Stimulated activated naive CD8-positive, alpha-beta T cell treated with anti-CD3 and anti-CD28 coated beads, Interleukin-15, amount 100 ng/mL, for 72 hours (primary cell): ENCODE measurements at regions not wholly inside any gene's neighbourhood (a gene's known extent, or its start where the extent isn't known, plus 50 kb on each side); places are given as distances from the start of the nearest gene placed in this dataset.
"Not testable (repeated sequence)": the region's sequence is repeated elsewhere in the genome, so short reads cannot be mapped to it uniquely, and the experiment has no call there.

Experiments used
- ATAC-seq: fragments of 150-1000 bp; cut with Tn5 transposase; 2 replicates; pipeline ENCODE4 v1.10.0; 2021; ENCODE audit warnings: mild to moderate bottlenecking, moderate library complexity
- DNase-seq, 2 donors: peaks; one replicate each; pipeline ENCODE4 v3.0.0; 2021 to 2022
- H3K27ac Mint-ChIP-seq, 2 donors: one replicate each; pipeline ENCODE4 v1.8.0; 2022; ENCODE audit warnings: mild to moderate bottlenecking in 2 of 2, mixed read lengths in 2 of 2, moderate library complexity in 2 of 2
- H3K27me3 Mint-ChIP-seq: one replicate; pipeline ENCODE4 v1.8.0; 2022; ENCODE audit warnings: mixed read lengths
- H3K4me1 Mint-ChIP-seq: one replicate; pipeline ENCODE4 v1.8.0; 2022; ENCODE audit warnings: mild to moderate bottlenecking, mixed read lengths
- H3K4me3 Mint-ChIP-seq, 2 donors: one replicate each; pipeline ENCODE4 v1.8.0; 2022; ENCODE audit warnings: mild to moderate bottlenecking in 2 of 2, mixed read lengths in 2 of 2, moderate library complexity in 1 of 2
- H3K9me3 Mint-ChIP-seq, 2 donors: one replicate each; pipeline ENCODE4 v1.8.0; 2022; ENCODE audit warnings: mixed read lengths in 2 of 2

GRCh38 chr19:14294974-14295373 lies 86.3 kb upstream of the ADGRE5 start:
- Mint-ChIP-seq H3K27me3 (peaks cover 12% of the 10 kb centered on the region), H3K4me1 (peaks cover 26% of the 10 kb centered on the region)
- DNase-seq, result peak; percentile 20 to 27

GRCh38 chr19:14293816-14294170 lies 87.5 kb upstream of the ADGRE5 start:
- peaks cover 12% of the 10 kb centered on the region for H3K27me3 Mint-ChIP-seq
- H3K9me3 Mint-ChIP-seq, ATAC-seq, DNase-seq: not testable (repeated sequence)
- H3K27ac Mint-ChIP-seq, result peak overlapping the region in 1 of 2 donors; percentile 65
- H3K4me3 Mint-ChIP-seq, result peak overlapping the region; percentile 49 to 73
- peaks cover 28% of the 10 kb centered on the region for H3K4me1 Mint-ChIP-seq

More at GRCh38 chr19:14294974-14295373, 86.3 kb upstream of the ADGRE5 start:
- H3K9me3 Mint-ChIP-seq, H3K4me3 Mint-ChIP-seq: not testable (repeated sequence)
- ATAC-seq, result peak; percentile 76
- peak overlapping the region in 1 of 2 donors; percentile 65 for H3K27ac Mint-ChIP-seq

- Mint-ChIP-seq H3K27me3 (peaks cover 12% of the 10 kb centered on the region), H3K4me1 (peaks cover 33% of the 10 kb centered on the region), H3K27ac (peak overlapping the region in 1 of 2 donors; percentile 65), H3K4me3 (peak overlapping the region; percentile 49 to 73)
- not testable (repeated sequence) for ATAC-seq, DNase-seq, H3K9me3 Mint-ChIP-seq
Measured at GRCh38 chr19:14293101-14293815, 87.3 kb upstream of the ADGRL1 start.

- not testable (repeated sequence) for H3K27ac Mint-ChIP-seq, DNase-seq, ATAC-seq, H3K9me3 Mint-ChIP-seq, H3K4me3 Mint-ChIP-seq
- H3K27me3 Mint-ChIP-seq, result peaks cover 12% of the 10 kb centered on the region
- H3K4me1 Mint-ChIP-seq, result peaks cover 31% of the 10 kb centered on the region
Measured at GRCh38 chr19:14289810-14290209, 83.8 kb upstream of the ADGRL1 start.

- H3K27ac Mint-ChIP-seq, H3K9me3 Mint-ChIP-seq, ATAC-seq, H3K27me3 Mint-ChIP-seq, DNase-seq, H3K4me3 Mint-ChIP-seq: not testable (repeated sequence)
- peaks cover 21% of the 10 kb centered on the region for H3K4me1 Mint-ChIP-seq
Measured at GRCh38 chr19:14287837-14288236, 81.9 kb upstream of the ADGRL1 start.

- not testable (repeated sequence) for DNase-seq, H3K27me3 Mint-ChIP-seq, H3K9me3 Mint-ChIP-seq, ATAC-seq, H3K4me3 Mint-ChIP-seq
- Mint-ChIP-seq H3K27ac (peak overlapping the region in 1 of 2 donors; percentile 54), H3K4me1 (peaks cover 19% of the 10 kb centered on the region)
Measured at GRCh38 chr19:14286594-14286993, 80.6 kb upstream of the ADGRL1 start.

- DNase-seq, H3K27ac Mint-ChIP-seq, H3K27me3 Mint-ChIP-seq, ATAC-seq, H3K9me3 Mint-ChIP-seq, H3K4me3 Mint-ChIP-seq: not testable (repeated sequence)
- peaks cover 19% of the 10 kb centered on the region for H3K4me1 Mint-ChIP-seq
Measured at GRCh38 chr19:14285726-14286125, 79.8 kb upstream of the ADGRL1 start.

- Mint-ChIP-seq H3K4me1 (peaks cover 18% of the 10 kb centered on the region), H3K27ac (peak overlapping the region; percentile 34 to 62), H3K4me3 (peak overlapping the region; percentile 36 to 51)
- not testable (repeated sequence) for H3K9me3 Mint-ChIP-seq, H3K27me3 Mint-ChIP-seq
- ATAC-seq, result peak; percentile 100
- DNase-seq, result peak; percentile 36 to 70
Measured at GRCh38 chr19:14283813-14284520, 78.0 kb upstream of the ADGRL1 start.

GRCh38 chr19:14279270-14279669 lies 73.3 kb upstream of the ADGRL1 start:
- Mint-ChIP-seq H3K9me3 (peaks cover 13 to 16% of the 10 kb centered on the region in 2 donors), H3K4me1 (peaks cover 23% of the 10 kb centered on the region)
- H3K4me3 Mint-ChIP-seq, DNase-seq, H3K27me3 Mint-ChIP-seq, ATAC-seq, H3K27ac Mint-ChIP-seq: not testable (repeated sequence)

GRCh38 chr19:14277608-14278007 lies 71.6 kb upstream of the ADGRL1 start:
- ATAC-seq, result no peak
- H3K27me3 Mint-ChIP-seq, result no peaks in the 10 kb centered on the region
- DNase-seq, result no peak
- H3K27ac Mint-ChIP-seq, result no peak overlapping the region
- peaks cover 15% of the 10 kb centered on the region for H3K4me1 Mint-ChIP-seq
- no peak overlapping the region for H3K4me3 Mint-ChIP-seq
- H3K9me3 Mint-ChIP-seq, result peaks cover 13 to 20% of the 10 kb centered on the region in 2 donors

GRCh38 chr19:14275823-14276222 lies 69.9 kb upstream of the ADGRL1 start:
- Mint-ChIP-seq H3K9me3 (peaks cover 13 to 20% of the 10 kb centered on the region in 2 donors), H3K4me3 (peak overlapping the region; percentile 26 to 32), H3K27ac (peak overlapping the region in 1 of 2 donors; percentile 45), H3K4me1 (peaks cover 15% of the 10 kb centered on the region)
- not testable (repeated sequence) for DNase-seq, ATAC-seq, H3K27me3 Mint-ChIP-seq

GRCh38 chr19:14272623-14273022 lies 66.7 kb upstream of the ADGRL1 start:
- no peak overlapping the region for H3K27ac Mint-ChIP-seq
- H3K27me3 Mint-ChIP-seq, result no peaks in the 10 kb centered on the region
- H3K4me1 Mint-ChIP-seq, result peaks cover 15% of the 10 kb centered on the region
- DNase-seq (no peak), ATAC-seq (no peak)
- peaks cover 13 to 20% of the 10 kb centered on the region in 2 donors for H3K9me3 Mint-ChIP-seq
- no peak overlapping the region for H3K4me3 Mint-ChIP-seq

- DNase-seq (no peak), ATAC-seq (no peak)
- no peaks in the 10 kb centered on the region for H3K27me3 Mint-ChIP-seq
- H3K27ac Mint-ChIP-seq, result no peak overlapping the region
- peaks cover 11 to 16% of the 10 kb centered on the region in 2 donors for H3K9me3 Mint-ChIP-seq
- peaks cover 15% of the 10 kb centered on the region for H3K4me1 Mint-ChIP-seq
- no peak overlapping the region for H3K4me3 Mint-ChIP-seq
Measured at GRCh38 chr19:14271840-14272239, 65.9 kb upstream of the ADGRL1 start.

- DNase-seq, H3K27ac Mint-ChIP-seq, H3K9me3 Mint-ChIP-seq, H3K27me3 Mint-ChIP-seq, ATAC-seq, H3K4me3 Mint-ChIP-seq: not testable (repeated sequence)
- H3K4me1 Mint-ChIP-seq, result peaks cover 13% of the 10 kb centered on the region
Measured at GRCh38 chr19:14270557-14270956, 64.6 kb upstream of the ADGRL1 start.

- Mint-ChIP-seq H3K4me3 (no peak overlapping the region), H3K27ac (no peak overlapping the region), H3K4me1 (no peaks in the 10 kb centered on the region), H3K9me3 (no peaks in the 10 kb centered on the region), H3K27me3 (no peaks in the 10 kb centered on the region)
- DNase-seq (no peak), ATAC-seq (no peak)
Measured at GRCh38 chr19:14267224-14267741, 61.3 kb upstream of the ADGRL1 start.

GRCh38 chr19:14266208-14266607 lies 60.2 kb upstream of the ADGRL1 start:
- not testable (repeated sequence) for H3K4me3 Mint-ChIP-seq, ATAC-seq, H3K4me1 Mint-ChIP-seq, H3K9me3 Mint-ChIP-seq, H3K27ac Mint-ChIP-seq, DNase-seq, H3K27me3 Mint-ChIP-seq
